GM13977 (cell line): ENCODE measurements at regions not wholly inside any gene's neighbourhood (a gene's known extent, or its start where the extent isn't known, plus 50 kb on each side); places are given as distances from the start of the nearest gene placed in this dataset.

ENCODE experiments used
- DNase-seq: peaks from one replicate; pipeline ENCODE4 v3.0.0; 2012; ENCODE audit warnings: low spot score
- in situ Hi-C: fragments of 300-500 bp; cut with MboI; formaldehyde crosslinking; loops from one replicate; pipeline ENCODE4 v1.12.0; 2022; ENCODE audit warnings: low sequenced_read_pairs, low pct_unique_long_range_greater_than_20kb, mixed read lengths, inconsistent platforms; ENCODE audit not compliant: unreplicated experiment
- TF ChIP-seq, protein P1 (sequence below): IDR thresholded peaks from 2 replicates; pipeline ENCODE4 v1.5.1; 2012; ENCODE audit warnings: mild to moderate bottlenecking, control low read depth; ENCODE audit not compliant: insufficient read depth; ENCODE audit errors: extremely low read depth, missing control alignments

DNA sequence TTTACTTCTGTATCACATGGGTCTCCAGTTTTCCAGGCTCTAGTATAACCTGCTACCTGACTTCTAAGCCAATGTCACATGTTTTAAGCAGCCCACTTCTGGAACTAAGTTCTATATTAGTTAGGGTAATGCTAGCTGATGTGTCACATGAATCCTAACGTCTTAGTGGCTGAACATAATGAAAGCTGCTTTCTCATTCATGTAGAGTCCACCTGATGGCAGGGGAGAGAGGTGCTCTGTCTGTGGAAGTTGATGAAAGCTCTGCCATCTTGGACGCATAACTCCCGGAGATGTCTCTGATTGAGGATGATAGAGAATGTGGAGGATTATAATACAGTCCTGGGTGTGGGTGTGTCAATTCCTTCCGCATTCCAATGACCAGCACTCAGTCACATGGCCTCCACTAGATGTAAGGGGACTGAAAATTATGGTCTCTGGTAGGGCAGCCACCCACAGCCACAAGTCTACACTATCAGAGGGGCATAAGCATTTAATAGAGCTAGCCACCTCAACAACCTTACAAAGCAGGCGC lies 234.4 kb upstream of the CRY1 start:
- no peak for DNase-seq
- TF ChIP-seq, protein P1, sequence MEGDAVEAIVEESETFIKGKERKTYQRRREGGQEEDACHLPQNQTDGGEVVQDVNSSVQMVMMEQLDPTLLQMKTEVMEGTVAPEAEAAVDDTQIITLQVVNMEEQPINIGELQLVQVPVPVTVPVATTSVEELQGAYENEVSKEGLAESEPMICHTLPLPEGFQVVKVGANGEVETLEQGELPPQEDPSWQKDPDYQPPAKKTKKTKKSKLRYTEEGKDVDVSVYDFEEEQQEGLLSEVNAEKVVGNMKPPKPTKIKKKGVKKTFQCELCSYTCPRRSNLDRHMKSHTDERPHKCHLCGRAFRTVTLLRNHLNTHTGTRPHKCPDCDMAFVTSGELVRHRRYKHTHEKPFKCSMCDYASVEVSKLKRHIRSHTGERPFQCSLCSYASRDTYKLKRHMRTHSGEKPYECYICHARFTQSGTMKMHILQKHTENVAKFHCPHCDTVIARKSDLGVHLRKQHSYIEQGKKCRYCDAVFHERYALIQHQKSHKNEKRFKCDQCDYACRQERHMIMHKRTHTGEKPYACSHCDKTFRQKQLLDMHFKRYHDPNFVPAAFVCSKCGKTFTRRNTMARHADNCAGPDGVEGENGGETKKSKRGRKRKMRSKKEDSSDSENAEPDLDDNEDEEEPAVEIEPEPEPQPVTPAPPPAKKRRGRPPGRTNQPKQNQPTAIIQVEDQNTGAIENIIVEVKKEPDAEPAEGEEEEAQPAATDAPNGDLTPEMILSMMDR, result no peak
- in situ Hi-C loops, result no loop called here

- in situ Hi-C loops, result no loop called here
- no peak for DNase-seq
- TF ChIP-seq, protein P1, result no peak
These were observed 235.2 kb upstream of the CRY1 start for GRCh38 chr12:107328442-107329133.

GRCh38 chr12:107329569-107330324 lies 236.4 kb upstream of the CRY1 start:
- no peak for DNase-seq
- in situ Hi-C loops, result no loop called here
- TF ChIP-seq, protein P1, result no peak

DNA sequence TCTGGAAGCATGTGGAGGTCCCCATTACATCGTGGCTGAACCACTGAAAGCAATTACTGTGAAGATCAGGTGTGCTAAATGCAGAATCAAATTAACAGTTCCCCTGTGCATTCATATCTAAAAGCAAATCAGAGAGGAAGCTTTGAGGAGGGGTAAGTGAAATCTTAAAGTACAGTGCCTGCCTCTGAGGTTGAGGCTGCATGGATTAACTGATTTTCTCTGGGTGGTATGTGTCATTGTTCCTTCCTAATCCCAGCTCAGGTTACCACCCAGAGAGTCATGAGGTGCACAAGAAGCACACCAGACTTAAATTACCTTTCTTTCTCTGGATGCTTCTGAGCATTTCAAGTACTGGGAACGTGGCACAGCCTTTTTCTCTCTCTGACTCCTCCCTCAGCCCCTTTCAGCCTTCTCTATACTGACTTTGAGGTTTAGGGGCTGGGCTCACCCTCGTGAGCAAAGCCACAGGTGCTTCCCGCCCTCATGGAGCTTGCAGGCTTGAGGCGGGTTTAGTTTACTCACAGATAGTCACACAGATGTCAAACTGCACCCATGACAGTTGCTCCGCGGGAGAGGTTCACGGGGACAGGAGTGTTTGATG lies 237.6 kb upstream of the CRY1 start:
- no peak for DNase-seq
- in situ Hi-C loops, result no loop called here
- TF ChIP-seq, protein P1, result no peak

GRCh38 chr12:107331471-107331870 lies 238.1 kb upstream of the CRY1 start:
- no peak for DNase-seq
- TF ChIP-seq, protein P1, result no peak
- in situ Hi-C loops, result no loop called here

GRCh38 chr12:107331912-107332311 lies 238.6 kb upstream of the CRY1 start:
- DNase-seq, result no peak
- TF ChIP-seq, protein P1, result no peak
- in situ Hi-C loops, result no loop called here
